GM12875 (cell line): ENCODE measurements at regions not wholly inside any gene's neighbourhood (a gene's known extent, or its start where the extent isn't known, plus 50 kb on each side); places are given as distances from the start of the nearest gene placed in this dataset.

Experiments
- H3K4me3 ChIP-seq: one replicate; pipeline ENCODE4 v1.5.1; 2011; ENCODE audit warnings: low read depth, low read length, control low read depth
- CTCF ChIP-seq: IDR thresholded peaks from 2 replicates; pipeline ENCODE4 v1.5.1; 2011; ENCODE audit warnings: low read depth, mild to moderate bottlenecking, control low read depth, inconsistent platforms, low read length, moderate library complexity, borderline replicate concordance; ENCODE audit not compliant: insufficient read depth

GRCh38 chr4:180449395-180449956 is 1793.7 kb upstream of the TENM3 start:
- TF ChIP-seq CTCF = peak; percentile 55
- H3K4me3 ChIP-seq = no peak overlapping the region

- no peak overlapping the region for H3K4me3 ChIP-seq
- TF ChIP-seq CTCF = no peak
These were observed 1788.0 kb upstream of the TENM3 start for GRCh38 chr4:180455226-180455625.

- H3K4me3 ChIP-seq = no peak overlapping the region
- no peak for TF ChIP-seq CTCF
These were observed 1786.3 kb upstream of the TENM3 start for GRCh38 chr4:180456928-180457327.

GRCh38 chr4:180462116-180462515 is 1781.1 kb upstream of the TENM3 start:
- TF ChIP-seq CTCF = no peak
- no peak overlapping the region for H3K4me3 ChIP-seq

- TF ChIP-seq CTCF = no peak
- H3K4me3 ChIP-seq = no peak overlapping the region
These were observed 1777.8 kb upstream of the TENM3 start for GRCh38 chr4:180465364-180465763.

GRCh38 chr4:180483036-180483435 is 1760.2 kb upstream of the TENM3 start:
- TF ChIP-seq CTCF = no peak
- H3K4me3 ChIP-seq = no peak overlapping the region

GRCh38 chr4:180485407-180485806 is 1757.8 kb upstream of the TENM3 start:
- TF ChIP-seq CTCF = no peak
- no peak overlapping the region for H3K4me3 ChIP-seq
